ENCODE measurements at regions not wholly inside any gene's neighbourhood (a gene's known extent, or its start where the extent isn't known, plus 50 kb on each side); places are given as distances from the start of the nearest gene placed in this dataset.
"Not testable (repeated sequence)": the region's sequence is repeated elsewhere in the genome, so short reads cannot be mapped to it uniquely, and the experiment has no call there.

GRCh38 chr12:127173971-127174370 is 1093.0 kb upstream of the TMEM132C start:
- ATAC-seq; H3K27me3 ChIP-seq (ENCODE audit: insufficient read depth); H3K4me3 Mint-ChIP-seq; H3K79me2 ChIP-seq (replicated peaks; ENCODE audit: insufficient read depth); H3K4me1 Mint-ChIP-seq; H3K4me2 ChIP-seq; H3K9me2 ChIP-seq (ENCODE audit: insufficient read depth); H3K27me3 Mint-ChIP-seq (ENCODE audit: insufficient read depth, low read depth, poor library complexity); H3K36me3 ChIP-seq (ENCODE audit: insufficient read depth); H2AFZ ChIP-seq; H3K27ac ChIP-seq (ENCODE audit: low read depth); H4K20me1 ChIP-seq (replicated peaks; ENCODE audit: insufficient read depth); H3F3A ChIP-seq (replicated peaks; ENCODE audit: low read depth); H3K27ac Mint-ChIP-seq; H3K4me3 ChIP-seq; H3K4me1 ChIP-seq (ENCODE audit: insufficient read depth); DNase-seq (ENCODE audit: low spot score): not testable (repeated sequence)
- H3K9me3 Mint-ChIP-seq, result peaks cover 95% of the 10 kb centered on the region
- H3K36me3 Mint-ChIP-seq (ENCODE audit: low read depth), result peaks cover 57% of the 10 kb centered on the region

DNA sequence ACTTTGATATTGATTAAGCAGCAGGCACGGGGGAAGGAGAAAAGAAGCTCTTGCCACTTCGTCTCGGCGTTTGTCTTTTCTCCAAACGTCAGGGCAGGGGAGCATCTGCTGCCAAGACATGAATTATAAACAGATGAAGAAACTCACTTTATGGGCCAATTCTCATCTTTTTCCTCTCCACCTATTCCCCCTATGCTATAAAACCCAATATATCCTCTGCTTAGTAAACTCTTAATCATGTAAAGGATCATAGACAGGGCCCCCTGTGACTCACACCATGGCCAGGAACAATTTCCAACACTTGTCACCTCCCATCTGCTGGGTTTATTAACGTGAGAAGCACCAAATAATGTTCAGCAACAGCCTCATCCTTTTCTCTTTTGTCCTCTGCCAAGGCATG is 1092.1 kb upstream of the TMEM132C start:
- Histone ChIP-seq H2AFZ (no peak overlapping the region), H3K4me2 (no peak overlapping the region), H3K27ac (ENCODE audit: low read depth) (no peak overlapping the region), H3K79me2 (replicated peaks; ENCODE audit: insufficient read depth) (no peaks in the 10 kb centered on the region), H3K4me1 (ENCODE audit: insufficient read depth) (no peaks in the 10 kb centered on the region), H3K4me3 (no peak overlapping the region), H3K27me3 (ENCODE audit: insufficient read depth) (no peaks in the 10 kb centered on the region), H3K9me2 (ENCODE audit: insufficient read depth) (no peaks in the 10 kb centered on the region), H3F3A (replicated peaks; ENCODE audit: low read depth) (no peaks in the 10 kb centered on the region), H4K20me1 (replicated peaks; ENCODE audit: insufficient read depth) (no peaks in the 10 kb centered on the region), H3K36me3 (ENCODE audit: insufficient read depth) (peaks cover 5% of the 10 kb centered on the region; the same call in 1 of the 2 replicates)
- TF ChIP-seq EZH2phosphoT487 (IDR thresholded peaks at IDR 0.05; ENCODE audit: unreplicated experiment) (no peak), JUNB (IDR thresholded peaks at IDR 0.05; ENCODE audit: unreplicated experiment) (no peak)
- Mint-ChIP-seq H3K4me1 (no peaks in the 10 kb centered on the region), H3K4me3 (no peak overlapping the region), H3K27me3 (ENCODE audit: insufficient read depth, low read depth, poor library complexity) (peaks cover 6% of the 10 kb centered on the region), H3K27ac (no peak overlapping the region), H3K9me3 (peaks cover 94% of the 10 kb centered on the region), H3K36me3 (ENCODE audit: low read depth) (peaks cover 52% of the 10 kb centered on the region)
- ATAC-seq (no peak), DNase-seq (ENCODE audit: low spot score) (no peak)

DNA sequence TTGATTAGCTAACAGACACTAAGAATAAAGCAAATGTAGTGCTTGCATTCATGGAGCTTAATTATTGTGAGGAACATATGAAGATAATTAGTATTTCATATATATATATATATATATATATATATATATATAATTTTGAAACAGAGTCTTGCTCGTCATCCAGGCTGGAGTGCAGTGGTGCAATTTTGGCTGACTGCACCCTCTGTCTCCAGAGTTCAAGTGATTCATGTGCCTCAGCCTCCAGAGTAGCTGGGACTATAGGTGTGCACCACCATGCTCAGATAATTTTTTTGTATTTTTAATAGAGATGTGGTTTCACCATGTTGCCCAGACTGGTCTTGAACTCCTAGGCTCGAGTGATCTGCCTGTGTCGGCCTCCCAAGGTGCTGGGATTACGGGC is 1091.6 kb upstream of the TMEM132C start:
- Histone ChIP-seq H3K4me1 (ENCODE audit: insufficient read depth) (no peaks in the 10 kb centered on the region), H2AFZ (no peak overlapping the region), H4K20me1 (replicated peaks; ENCODE audit: insufficient read depth) (no peaks in the 10 kb centered on the region), H3K79me2 (replicated peaks; ENCODE audit: insufficient read depth) (no peaks in the 10 kb centered on the region), H3K9me2 (ENCODE audit: insufficient read depth) (no peaks in the 10 kb centered on the region), H3F3A (replicated peaks; ENCODE audit: low read depth) (no peaks in the 10 kb centered on the region), H3K27me3 (ENCODE audit: insufficient read depth) (no peaks in the 10 kb centered on the region), H3K4me3 (no peak overlapping the region), H3K36me3 (ENCODE audit: insufficient read depth) (peaks cover 5% of the 10 kb centered on the region; the same call in 1 of the 2 replicates), H3K27ac (ENCODE audit: low read depth) (no peak overlapping the region), H3K4me2 (no peak overlapping the region)
- DNase-seq (ENCODE audit: low spot score) (no peak), ATAC-seq (no peak)
- Mint-ChIP-seq H3K27me3 (ENCODE audit: insufficient read depth, low read depth, poor library complexity) (peaks cover 6% of the 10 kb centered on the region), H3K9me3 (peaks cover 94% of the 10 kb centered on the region), H3K4me3 (no peak overlapping the region), H3K36me3 (ENCODE audit: low read depth) (peaks cover 54% of the 10 kb centered on the region), H3K4me1 (no peaks in the 10 kb centered on the region), H3K27ac (no peak overlapping the region)
- TF ChIP-seq, protein P1, sequence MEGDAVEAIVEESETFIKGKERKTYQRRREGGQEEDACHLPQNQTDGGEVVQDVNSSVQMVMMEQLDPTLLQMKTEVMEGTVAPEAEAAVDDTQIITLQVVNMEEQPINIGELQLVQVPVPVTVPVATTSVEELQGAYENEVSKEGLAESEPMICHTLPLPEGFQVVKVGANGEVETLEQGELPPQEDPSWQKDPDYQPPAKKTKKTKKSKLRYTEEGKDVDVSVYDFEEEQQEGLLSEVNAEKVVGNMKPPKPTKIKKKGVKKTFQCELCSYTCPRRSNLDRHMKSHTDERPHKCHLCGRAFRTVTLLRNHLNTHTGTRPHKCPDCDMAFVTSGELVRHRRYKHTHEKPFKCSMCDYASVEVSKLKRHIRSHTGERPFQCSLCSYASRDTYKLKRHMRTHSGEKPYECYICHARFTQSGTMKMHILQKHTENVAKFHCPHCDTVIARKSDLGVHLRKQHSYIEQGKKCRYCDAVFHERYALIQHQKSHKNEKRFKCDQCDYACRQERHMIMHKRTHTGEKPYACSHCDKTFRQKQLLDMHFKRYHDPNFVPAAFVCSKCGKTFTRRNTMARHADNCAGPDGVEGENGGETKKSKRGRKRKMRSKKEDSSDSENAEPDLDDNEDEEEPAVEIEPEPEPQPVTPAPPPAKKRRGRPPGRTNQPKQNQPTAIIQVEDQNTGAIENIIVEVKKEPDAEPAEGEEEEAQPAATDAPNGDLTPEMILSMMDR (conservative IDR thresholded peaks at IDR 0.05; ENCODE audit: low read depth in 2 of 2), result no peak
- TF ChIP-seq, protein P2, sequence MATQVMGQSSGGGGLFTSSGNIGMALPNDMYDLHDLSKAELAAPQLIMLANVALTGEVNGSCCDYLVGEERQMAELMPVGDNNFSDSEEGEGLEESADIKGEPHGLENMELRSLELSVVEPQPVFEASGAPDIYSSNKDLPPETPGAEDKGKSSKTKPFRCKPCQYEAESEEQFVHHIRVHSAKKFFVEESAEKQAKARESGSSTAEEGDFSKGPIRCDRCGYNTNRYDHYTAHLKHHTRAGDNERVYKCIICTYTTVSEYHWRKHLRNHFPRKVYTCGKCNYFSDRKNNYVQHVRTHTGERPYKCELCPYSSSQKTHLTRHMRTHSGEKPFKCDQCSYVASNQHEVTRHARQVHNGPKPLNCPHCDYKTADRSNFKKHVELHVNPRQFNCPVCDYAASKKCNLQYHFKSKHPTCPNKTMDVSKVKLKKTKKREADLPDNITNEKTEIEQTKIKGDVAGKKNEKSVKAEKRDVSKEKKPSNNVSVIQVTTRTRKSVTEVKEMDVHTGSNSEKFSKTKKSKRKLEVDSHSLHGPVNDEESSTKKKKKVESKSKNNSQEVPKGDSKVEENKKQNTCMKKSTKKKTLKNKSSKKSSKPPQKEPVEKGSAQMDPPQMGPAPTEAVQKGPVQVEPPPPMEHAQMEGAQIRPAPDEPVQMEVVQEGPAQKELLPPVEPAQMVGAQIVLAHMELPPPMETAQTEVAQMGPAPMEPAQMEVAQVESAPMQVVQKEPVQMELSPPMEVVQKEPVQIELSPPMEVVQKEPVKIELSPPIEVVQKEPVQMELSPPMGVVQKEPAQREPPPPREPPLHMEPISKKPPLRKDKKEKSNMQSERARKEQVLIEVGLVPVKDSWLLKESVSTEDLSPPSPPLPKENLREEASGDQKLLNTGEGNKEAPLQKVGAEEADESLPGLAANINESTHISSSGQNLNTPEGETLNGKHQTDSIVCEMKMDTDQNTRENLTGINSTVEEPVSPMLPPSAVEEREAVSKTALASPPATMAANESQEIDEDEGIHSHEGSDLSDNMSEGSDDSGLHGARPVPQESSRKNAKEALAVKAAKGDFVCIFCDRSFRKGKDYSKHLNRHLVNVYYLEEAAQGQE (IDR thresholded peaks at IDR 0.05; ENCODE audit: unreplicated experiment), result no peak
- TF ChIP-seq ZNF114 (CRISPR knock-in tag; IDR thresholded peaks at IDR 0.05) (no peak), STAT1 (IDR thresholded peaks at IDR 0.05; ENCODE audit: unreplicated experiment) (no peak), EZH2phosphoT487 (IDR thresholded peaks at IDR 0.05; ENCODE audit: unreplicated experiment) (no peak), JUNB (IDR thresholded peaks at IDR 0.05; ENCODE audit: unreplicated experiment) (no peak), ZNF331 (CRISPR knock-in tag; IDR thresholded peaks at IDR 0.05; ENCODE audit: low read depth) (no peak), NANOG (IDR thresholded peaks at IDR 0.05; ENCODE audit: borderline replicate concordance) (no peak), CREB1 (CRISPR knock-in tag; IDR thresholded peaks at IDR 0.05; ENCODE audit: low read depth) (no peak)
